LoVo (cell line): ENCODE measurements at regions not wholly inside any gene's neighbourhood (a gene's known extent, or its start where the extent isn't known, plus 50 kb on each side); places are given as distances from the start of the nearest gene placed in this dataset.

ENCODE experiments used
- DNase-seq: peaks from one replicate; pipeline ENCODE4 v3.0.0-alpha.2; 2016; ENCODE audit warnings: low spot score

GRCh38 chr7:155867280-155867679, 55.0 kb upstream of the SHH start:
- no peak for DNase-seq

GRCh38 chr7:155865830-155866525, 53.7 kb upstream of the SHH start:
- peak; percentile 22 for DNase-seq

- DNase-seq, result no peak
These were observed 52.9 kb upstream of the SHH start for GRCh38 chr7:155864991-155865690.

GRCh38 chr7:155864271-155864985, 52.2 kb upstream of the SHH start:
- no peak for DNase-seq

- no peak for DNase-seq
These were observed 51.5 kb upstream of the SHH start for GRCh38 chr7:155863721-155864151.

- peak; percentile 9 for DNase-seq
These were observed 50.0 kb upstream of the SHH start for GRCh38 chr7:155862123-155862892.
